Upper lobe of right lung (tissue), 1 donor: ENCODE measurements at regions not wholly inside any gene's neighbourhood (a gene's known extent, or its start where the extent isn't known, plus 50 kb on each side); places are given as distances from the start of the nearest gene placed in this dataset.

Experiments
- ATAC-seq: fragments of 200-7000 bp; cut with Tn5 transposase; one replicate; pipeline ENCODE4 v1.9.1; 2020; ENCODE audit warnings: mild to moderate bottlenecking, moderate library complexity
- DNase-seq: peaks from one replicate; pipeline ENCODE4 v3.0.0-alpha.2; 2020
- H3K27ac ChIP-seq: fragments of 200-600 bp; one replicate; pipeline ENCODE4 v1.8.0; 2022
- H3K27me3 ChIP-seq: fragments of 200-600 bp; one replicate; pipeline ENCODE4 v1.8.0; 2022; ENCODE audit warnings: mild to moderate bottlenecking
- H3K36me3 ChIP-seq: fragments of 200-600 bp; one replicate; pipeline ENCODE4 v1.8.0; 2022
- H3K4me1 ChIP-seq: fragments of 200-600 bp; one replicate; pipeline ENCODE4 v1.8.0; 2022
- H3K4me3 ChIP-seq: fragments of 200-600 bp; one replicate; pipeline ENCODE4 v1.8.0; 2022; ENCODE audit warnings: mild to moderate bottlenecking
- H3K9me3 ChIP-seq: fragments of 200-600 bp; one replicate; pipeline ENCODE4 v1.8.0; 2022
- intact Hi-C: fragments of 100-400 bp; cut with DNase I; formaldehyde crosslinking; loops from one replicate; pipeline ENCODE4 v1.11.0; 2022
- TF ChIP-seq, protein P1 (sequence below): fragments of 200-600 bp; IDR thresholded peaks from one replicate; pipeline ENCODE4 v1.8.0; 2022; ENCODE audit warnings: antibody characterized with exemption
- donor health status: DM: no; HTN: yes; CAD: no; lungs with severe emphysema.

DNA sequence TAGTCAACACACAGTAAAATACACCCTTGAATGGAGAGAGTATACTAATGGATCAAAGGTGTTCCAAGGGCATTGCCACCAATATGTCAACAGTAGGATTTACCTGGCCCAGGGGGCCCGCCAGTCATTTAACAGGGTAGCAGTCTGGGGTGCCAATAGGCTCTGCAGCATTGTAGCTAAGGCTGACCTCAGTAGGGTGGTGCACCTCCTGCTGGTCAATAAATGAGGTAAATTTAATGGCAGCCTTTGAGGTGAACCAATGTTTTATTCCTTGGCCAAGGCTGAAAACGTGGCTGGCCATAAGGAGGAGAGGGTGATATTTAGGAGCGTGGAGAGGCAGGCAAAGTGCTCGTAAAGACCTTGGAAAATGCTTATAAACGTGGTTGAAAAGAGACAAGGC is 147.2 kb downstream of the RPS12 start:
- TF ChIP-seq, protein P1, sequence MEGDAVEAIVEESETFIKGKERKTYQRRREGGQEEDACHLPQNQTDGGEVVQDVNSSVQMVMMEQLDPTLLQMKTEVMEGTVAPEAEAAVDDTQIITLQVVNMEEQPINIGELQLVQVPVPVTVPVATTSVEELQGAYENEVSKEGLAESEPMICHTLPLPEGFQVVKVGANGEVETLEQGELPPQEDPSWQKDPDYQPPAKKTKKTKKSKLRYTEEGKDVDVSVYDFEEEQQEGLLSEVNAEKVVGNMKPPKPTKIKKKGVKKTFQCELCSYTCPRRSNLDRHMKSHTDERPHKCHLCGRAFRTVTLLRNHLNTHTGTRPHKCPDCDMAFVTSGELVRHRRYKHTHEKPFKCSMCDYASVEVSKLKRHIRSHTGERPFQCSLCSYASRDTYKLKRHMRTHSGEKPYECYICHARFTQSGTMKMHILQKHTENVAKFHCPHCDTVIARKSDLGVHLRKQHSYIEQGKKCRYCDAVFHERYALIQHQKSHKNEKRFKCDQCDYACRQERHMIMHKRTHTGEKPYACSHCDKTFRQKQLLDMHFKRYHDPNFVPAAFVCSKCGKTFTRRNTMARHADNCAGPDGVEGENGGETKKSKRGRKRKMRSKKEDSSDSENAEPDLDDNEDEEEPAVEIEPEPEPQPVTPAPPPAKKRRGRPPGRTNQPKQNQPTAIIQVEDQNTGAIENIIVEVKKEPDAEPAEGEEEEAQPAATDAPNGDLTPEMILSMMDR: no peak
- intact Hi-C loops: no loop called here
- ATAC-seq: peak; percentile 44
- Histone ChIP-seq H3K4me1 (no peaks in the 10 kb centered on the region), H3K36me3 (no peaks in the 10 kb centered on the region), H3K4me3 (no peak overlapping the region), H3K27me3 (no peaks in the 10 kb centered on the region), H3K9me3 (no peaks in the 10 kb centered on the region), H3K27ac (no peak overlapping the region)
- no peak for DNase-seq

GRCh38 chr6:132962936-132963868 is 148.8 kb downstream of the RPS12 start:
- Histone ChIP-seq H3K4me3 (no peak overlapping the region), H3K36me3 (no peaks in the 10 kb centered on the region), H3K9me3 (no peaks in the 10 kb centered on the region), H3K27ac (no peak overlapping the region), H3K27me3 (no peaks in the 10 kb centered on the region), H3K4me1 (no peaks in the 10 kb centered on the region)
- ATAC-seq (peak; percentile 88), DNase-seq (peak; percentile 73)
- TF ChIP-seq, protein P1: peak; percentile 66
- intact Hi-C loops: no loop called here

- Histone ChIP-seq H3K27me3 (no peaks in the 10 kb centered on the region), H3K36me3 (no peaks in the 10 kb centered on the region), H3K4me1 (no peaks in the 10 kb centered on the region), H3K9me3 (no peaks in the 10 kb centered on the region), H3K4me3 (no peak overlapping the region), H3K27ac (no peak overlapping the region)
- ATAC-seq: no peak
- DNase-seq: no peak
- intact Hi-C loops: no loop called here
- TF ChIP-seq, protein P1: no peak
Observed at GRCh38 chr6:132964101-132964867, 149.9 kb downstream of the RPS12 start.

- TF ChIP-seq, protein P1: no peak
- Histone ChIP-seq H3K4me3 (no peak overlapping the region), H3K27me3 (no peaks in the 10 kb centered on the region), H3K9me3 (no peaks in the 10 kb centered on the region), H3K36me3 (no peaks in the 10 kb centered on the region), H3K4me1 (no peaks in the 10 kb centered on the region), H3K27ac (no peak overlapping the region)
- intact Hi-C loops: no loop called here
- ATAC-seq (no peak), DNase-seq (no peak)
Observed at GRCh38 chr6:132964868-132965382, 150.6 kb downstream of the RPS12 start.

DNA sequence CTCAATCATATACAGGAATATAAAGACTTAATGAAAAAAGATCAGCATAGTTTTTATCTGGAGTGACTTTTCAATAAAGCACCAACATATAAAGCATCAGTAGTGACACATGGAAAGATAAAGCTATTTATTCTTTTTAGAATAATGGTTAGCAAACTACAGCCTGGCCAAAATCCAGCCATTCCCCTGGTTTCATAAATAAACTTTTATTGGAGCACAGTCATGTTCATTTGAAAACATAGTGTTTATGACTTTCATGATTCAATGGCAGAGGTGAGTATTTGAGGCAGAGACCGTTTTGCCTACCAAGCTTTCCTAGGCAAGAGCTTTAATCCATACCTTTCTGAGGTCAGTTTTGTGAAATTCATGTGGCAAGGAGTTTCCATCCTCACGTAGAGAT is 153.5 kb downstream of the RPS12 start:
- no peaks in the 10 kb centered on the region for H3K36me3 ChIP-seq
- intact Hi-C loops: no loop called here
- no peak for ATAC-seq

More for the DNA sequence above, 153.5 kb downstream of the RPS12 start:
- Histone ChIP-seq H3K27ac (no peak overlapping the region), H3K4me1 (no peaks in the 10 kb centered on the region), H3K4me3 (no peak overlapping the region), H3K9me3 (no peaks in the 10 kb centered on the region), H3K27me3 (no peaks in the 10 kb centered on the region)
- DNase-seq: no peak
- TF ChIP-seq, protein P1: no peak
